ENCODE measurements at regions not wholly inside any gene's neighbourhood (a gene's known extent, or its start where the extent isn't known, plus 50 kb on each side); places are given as distances from the start of the nearest gene placed in this dataset.
"Not testable (repeated sequence)": the region's sequence is repeated elsewhere in the genome, so short reads cannot be mapped to it uniquely, and the experiment has no call there.

DNA sequence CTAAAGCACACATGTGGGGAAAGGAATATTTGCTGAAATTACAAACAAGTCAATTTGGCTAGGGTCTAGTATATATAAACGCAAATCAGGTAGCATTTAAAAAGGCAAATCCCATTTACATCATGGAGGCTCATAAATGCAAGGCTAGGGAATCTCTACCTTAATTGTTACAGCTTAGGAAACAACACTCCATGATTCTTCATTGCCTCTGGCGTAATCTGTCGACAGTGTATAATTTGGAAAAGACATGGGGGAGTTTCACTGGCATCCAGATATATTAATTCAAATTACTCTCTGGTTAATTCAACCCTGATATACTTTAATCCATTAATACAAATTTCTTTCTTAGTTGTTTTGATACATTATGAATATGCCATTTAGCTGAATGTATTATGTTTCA is 1630.2 kb upstream of the FLRT2 start:
- no peak for DNase-seq (ENCODE audit: low read depth)

DNA sequence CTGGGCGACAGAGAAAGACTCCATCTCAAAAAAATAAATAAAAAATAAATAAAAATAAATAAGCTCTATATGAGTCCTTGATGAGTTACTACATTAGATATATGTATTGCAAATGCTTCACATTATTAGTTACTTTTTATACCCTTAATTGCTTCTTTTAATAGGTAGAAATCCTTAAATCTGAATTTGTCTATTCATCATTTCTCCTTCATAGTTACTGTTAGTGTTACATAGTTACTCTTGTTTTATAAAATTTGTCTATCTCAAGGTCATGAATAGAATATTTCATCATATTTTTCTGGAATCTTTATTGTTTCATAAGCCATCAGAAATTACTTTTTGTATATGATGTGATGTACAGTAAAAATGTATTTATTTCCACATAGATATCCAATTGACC is 1624.8 kb upstream of the FLRT2 start:
- DNase-seq (ENCODE audit: low read depth), result no peak

DNA sequence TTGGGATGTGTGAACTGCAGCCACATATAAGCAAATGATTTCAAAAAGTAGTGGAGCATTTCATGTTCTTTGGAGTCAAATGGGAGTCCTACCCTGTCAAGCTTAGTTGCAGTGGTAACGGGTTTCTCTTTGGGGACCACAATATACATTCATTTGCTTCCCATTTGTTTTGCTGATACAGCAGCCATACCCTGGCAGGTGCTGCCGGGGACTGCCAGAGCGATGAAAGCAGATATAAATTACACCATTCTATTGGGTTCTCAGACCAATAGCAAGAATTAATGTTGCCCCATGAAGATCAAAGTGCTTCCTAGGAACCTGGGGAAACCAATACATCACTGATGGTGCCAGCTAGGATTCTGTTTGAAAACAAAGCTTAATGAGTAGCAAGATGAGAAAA is 1621.5 kb upstream of the FLRT2 start:
- no peak for DNase-seq (ENCODE audit: low read depth)

DNA sequence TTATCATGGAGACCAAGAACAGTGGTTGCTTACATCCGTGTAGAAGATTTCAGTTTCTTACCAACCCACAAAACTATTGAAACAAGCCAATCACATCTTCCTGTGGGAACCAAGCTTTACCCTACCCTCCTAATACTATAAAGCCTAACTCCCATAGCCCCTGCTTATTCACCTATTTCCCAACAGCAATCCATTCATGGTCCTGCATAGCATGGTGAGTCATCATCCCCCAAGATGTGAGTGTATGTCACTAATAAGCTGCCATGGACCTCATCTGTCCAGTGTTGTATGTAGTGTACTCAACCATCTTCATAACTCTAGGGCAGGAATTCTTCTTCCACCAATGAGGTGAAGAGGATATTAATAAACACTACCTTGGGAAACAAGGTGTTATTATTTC is 1620.4 kb upstream of the FLRT2 start:
- DNase-seq (ENCODE audit: low read depth), result no peak

DNA sequence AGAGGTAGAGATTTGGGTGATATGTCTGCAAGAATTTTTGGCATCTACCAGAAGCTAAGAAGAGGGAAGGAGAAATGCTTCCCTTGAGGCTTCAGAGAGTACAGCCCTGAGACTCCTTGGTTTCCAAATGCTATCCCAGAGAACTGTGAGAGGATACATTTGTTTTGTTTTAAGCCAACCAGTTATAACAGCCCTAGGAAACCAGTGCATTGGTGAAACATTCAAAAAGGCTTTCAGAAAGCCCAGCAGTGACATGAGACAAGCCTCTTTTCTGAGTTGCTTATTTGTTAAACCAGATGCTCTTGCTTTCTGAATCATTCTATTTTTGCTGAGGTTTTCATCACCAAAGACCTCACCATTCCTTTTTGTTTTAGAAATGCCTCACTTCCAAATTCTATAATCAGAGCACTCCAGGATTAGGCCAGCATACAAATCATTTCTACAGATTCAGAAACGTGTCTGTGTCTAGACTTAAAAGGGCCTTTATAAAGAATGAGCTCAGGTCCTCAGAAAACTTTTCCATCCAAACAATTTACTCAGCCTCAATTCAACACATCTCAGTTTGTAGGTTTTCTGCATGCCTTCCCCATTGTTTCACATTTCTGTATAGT is 1617.8 kb upstream of the FLRT2 start:
- no peak for DNase-seq (ENCODE audit: low read depth)

DNA sequence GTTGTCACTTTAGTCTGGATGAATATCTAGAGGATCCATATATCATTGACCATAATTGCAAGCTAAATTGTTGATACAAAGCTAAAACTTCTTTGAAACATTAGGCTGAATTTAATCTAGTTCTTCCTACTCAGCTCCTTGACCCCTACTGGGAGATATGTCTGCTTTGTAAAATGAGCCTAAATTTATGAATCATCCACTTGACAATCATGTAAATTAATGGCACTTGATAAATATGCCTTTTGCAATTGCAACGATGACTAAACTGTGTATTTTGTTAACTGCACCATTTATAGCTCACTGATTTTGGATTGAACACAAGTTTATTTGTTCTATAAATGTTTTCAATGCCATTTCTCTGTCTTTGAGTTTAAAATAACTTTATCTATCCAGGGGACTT is 1616.5 kb upstream of the FLRT2 start:
- no peak for DNase-seq (ENCODE audit: low read depth)

DNA sequence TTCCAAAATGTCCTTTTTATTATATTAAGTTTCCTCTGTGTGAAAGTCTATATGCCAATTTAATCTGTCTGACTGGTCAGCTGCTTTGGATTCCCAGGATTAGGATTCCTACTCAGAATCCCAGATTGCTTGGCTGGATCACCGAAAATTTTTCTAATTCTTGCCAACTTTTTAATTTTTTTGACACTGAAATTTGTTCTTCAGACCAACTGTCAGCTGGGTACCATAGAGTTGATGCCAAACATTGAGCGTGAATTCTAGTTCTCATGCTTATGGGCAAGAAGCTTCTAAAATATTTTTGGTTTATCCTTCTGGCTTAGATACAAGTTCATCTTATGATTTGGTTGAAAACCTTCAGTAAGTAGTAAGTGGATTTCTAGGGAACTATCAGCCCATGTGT is 1611.4 kb upstream of the FLRT2 start:
- no peak for DNase-seq (ENCODE audit: low read depth)

DNA sequence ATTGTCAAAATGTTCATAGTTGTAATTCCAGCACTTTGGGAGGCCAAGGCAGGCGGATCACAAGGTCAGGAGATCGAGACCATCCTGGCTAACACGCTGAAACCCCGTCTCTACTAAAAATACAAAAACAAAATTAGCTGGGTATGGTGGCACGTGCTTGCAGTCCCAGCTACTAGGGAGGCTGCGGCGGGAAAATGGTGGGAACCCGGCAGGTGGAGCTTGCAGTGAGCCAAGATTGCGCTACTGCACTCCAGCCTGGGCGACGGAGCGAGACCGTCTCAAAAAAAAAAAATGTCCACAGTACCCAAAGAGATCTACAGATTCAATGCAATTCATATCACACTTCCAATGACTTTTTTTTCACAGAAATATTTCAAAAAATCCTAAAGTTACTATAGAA is 1610.3 kb upstream of the FLRT2 start:
- DNase-seq (ENCODE audit: low read depth), result not testable (repeated sequence)

DNA sequence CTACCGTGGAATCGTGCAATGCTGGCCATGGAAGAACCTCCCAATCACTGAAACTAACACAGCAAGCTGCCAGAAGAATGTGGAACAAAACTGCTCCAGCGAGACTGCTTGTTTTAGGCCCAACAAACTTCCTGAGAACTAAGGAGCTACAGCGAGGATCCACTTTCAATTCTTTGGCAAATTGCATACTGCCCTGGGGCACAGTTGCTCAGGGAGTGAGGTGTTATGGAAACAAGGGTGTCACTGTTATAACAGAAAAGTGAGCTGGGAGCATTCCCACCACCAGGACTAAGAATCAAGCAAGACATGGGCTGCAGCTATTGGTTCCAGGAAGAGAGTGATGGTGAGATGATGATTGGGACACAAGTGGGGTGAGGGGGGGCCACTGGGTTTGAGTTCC is 1606.1 kb upstream of the FLRT2 start:
- DNase-seq (ENCODE audit: low read depth), result no peak

DNA sequence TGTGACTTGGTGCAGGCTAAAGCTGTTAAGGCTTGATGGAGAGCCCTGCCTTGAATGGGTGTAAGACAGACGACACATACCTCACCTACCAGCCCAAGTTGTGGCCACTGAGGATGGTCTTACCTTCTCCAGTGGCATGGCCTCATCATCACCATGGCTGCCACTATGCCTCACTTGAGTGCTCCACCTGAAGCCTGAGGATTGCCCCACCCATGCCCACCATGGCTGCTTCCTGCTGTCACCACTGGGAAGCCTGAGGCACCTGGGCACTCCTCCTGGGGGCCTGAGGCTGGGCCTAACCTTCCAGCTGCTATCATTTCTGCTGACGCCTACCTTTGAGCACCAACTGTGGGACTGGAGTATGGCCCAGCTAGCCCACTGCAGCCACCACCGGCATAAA is 1605.7 kb upstream of the FLRT2 start:
- no peak for DNase-seq (ENCODE audit: low read depth)

DNA sequence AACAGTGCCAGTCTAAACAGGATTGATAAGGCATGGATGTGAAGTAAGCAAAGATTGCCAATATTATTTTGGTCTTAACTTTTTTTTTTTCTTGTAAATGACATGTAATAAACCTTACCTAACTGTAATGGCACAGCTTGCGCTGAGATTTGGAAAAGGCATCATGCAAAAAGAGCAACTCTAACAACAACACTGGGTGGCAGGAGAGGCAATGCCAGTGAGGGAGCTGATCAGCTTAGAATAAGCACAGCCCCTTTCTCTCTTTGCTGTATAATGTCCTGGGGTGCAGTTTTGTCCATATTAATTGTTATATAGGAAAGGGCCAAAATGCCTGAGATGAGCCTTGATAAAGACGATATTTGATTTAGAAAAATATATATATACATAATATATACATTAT is 1589.7 kb upstream of the FLRT2 start:
- DNase-seq (ENCODE audit: low read depth), result no peak

DNA sequence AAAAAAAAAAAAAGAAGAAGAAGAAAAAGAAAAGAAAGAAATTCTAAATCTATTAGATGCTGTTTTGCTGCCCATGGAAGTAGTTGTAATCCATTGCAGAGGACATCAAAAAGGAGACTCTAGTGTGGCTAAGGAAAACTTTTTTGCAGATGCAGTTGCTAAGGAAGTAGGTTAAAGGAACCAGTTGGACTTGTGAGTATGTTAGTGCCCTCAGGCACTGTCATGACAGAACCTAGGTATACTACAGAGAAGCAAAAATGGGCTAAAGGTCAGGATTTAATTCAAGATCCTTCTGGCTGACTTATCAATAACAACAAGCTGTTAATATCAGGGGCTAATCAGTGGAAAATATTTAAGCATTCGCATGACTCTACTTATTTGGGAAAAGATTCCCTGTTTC is 1571.6 kb upstream of the FLRT2 start:
- no peak for DNase-seq (ENCODE audit: low read depth)

DNA sequence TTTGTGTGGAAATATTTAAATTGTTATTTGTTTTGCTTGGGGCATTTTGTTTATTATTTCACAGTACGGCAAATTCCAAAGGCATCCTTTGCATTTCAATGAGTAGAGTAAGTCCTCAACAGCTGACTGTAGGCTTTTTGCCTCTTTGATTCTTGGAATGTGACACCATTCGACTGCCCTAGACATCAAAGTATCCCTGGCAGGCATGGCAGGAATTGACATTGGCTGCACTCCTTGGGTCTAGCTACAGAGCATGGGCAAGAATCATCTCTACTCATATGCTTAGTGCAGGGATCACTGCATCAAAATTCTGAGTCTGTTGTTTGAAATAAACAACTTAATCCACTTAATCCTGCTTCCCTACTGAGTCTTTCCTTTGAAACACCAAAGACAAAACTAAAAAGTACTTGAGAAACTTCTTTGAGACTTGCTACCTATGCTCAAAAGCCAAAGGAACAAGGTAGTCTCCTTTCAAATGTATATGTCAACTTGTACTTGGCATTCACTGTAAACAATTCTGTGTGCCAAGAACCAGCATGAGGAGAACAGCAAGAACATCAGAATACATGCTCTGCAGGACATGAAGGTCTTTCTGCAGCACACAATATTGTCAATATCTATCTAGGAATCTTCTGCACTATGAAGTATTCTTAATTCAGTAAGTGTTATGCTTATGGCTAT is 1569.0 kb upstream of the FLRT2 start:
- no peak for DNase-seq (ENCODE audit: low read depth)

DNA sequence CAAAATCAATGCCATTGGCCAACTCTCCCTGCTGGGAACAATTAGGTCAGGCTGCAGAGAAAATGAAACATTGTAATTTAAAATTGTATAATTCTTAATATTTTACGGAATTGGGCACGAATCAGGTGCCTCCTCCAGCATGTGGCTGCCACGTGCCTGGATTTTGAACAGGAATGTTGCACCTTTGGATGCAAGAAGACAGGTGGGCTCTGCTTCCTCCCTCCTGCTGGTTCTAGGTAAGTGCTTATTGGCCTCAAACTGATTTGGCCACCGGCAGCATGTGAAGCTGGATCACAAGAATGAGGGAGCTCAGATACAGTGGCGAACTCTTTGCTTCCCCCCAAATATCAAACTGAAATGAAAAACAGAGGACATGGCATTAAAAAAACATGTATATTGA is 1559.9 kb upstream of the FLRT2 start:
- DNase-seq (ENCODE audit: low read depth), result no peak

DNA sequence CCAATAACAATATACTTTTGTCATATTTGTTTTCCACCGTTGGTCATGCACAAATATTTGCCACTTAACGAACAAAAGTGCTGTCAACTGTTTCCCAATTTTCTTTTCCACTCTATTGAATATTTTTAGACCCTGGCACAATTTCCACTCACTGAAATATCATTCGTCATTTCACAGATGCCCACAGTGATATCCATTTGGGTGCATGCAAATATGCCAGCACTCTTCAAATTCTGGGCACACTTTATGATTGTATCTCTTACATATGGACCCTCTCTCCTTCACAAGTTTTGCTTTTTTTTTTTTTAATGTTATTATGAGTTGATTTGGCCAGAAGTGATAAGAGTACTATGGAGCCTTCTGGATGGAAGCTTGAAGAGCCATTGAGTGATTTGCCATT is 1557.3 kb upstream of the FLRT2 start:
- DNase-seq (ENCODE audit: low read depth), result no peak

DNA sequence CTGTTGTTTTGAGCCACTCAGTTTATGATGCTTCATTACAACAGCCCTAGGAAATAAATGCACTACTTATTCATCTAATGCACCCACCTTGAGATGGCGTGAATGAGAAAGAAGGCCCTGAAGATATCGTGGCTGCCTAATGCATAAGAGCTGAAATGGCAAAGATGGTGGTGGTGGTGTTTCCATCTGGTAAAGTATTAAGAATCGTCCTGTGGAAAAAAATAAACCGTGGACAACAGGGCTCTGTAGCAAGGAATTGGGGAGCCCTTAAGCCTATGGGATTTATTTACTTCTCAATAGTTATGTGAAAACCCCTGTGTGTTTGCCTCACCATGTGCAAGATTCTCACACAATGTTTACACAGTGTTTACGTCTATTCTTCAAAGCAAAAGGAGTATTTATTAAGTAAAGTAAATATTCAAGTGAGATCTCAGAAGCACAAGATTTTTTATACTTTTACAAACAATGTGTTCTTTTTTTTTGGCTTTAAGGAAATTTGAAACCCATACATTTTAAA is 1555.2 kb upstream of the FLRT2 start:
- no peak for DNase-seq (ENCODE audit: low read depth)

DNA sequence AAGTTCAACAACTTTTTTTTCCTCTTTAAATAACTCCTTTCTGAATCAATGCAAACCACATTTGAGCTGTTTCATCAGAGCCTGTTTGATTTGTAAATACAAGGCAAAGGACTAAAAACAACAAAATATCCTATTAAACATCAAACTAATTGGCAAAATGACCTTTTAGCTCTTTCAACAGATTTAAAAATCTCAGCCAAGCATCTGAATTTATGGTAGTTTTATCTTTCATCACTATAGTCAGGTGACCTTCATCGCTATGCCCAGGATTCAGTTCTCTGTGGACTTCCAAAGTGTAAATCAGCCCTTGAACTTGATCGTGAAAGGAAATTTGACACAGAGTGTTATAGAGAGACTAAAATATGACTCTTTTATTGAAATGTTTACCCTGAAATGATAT is 1554.5 kb upstream of the FLRT2 start:
- no peak for DNase-seq (ENCODE audit: low read depth)

DNA sequence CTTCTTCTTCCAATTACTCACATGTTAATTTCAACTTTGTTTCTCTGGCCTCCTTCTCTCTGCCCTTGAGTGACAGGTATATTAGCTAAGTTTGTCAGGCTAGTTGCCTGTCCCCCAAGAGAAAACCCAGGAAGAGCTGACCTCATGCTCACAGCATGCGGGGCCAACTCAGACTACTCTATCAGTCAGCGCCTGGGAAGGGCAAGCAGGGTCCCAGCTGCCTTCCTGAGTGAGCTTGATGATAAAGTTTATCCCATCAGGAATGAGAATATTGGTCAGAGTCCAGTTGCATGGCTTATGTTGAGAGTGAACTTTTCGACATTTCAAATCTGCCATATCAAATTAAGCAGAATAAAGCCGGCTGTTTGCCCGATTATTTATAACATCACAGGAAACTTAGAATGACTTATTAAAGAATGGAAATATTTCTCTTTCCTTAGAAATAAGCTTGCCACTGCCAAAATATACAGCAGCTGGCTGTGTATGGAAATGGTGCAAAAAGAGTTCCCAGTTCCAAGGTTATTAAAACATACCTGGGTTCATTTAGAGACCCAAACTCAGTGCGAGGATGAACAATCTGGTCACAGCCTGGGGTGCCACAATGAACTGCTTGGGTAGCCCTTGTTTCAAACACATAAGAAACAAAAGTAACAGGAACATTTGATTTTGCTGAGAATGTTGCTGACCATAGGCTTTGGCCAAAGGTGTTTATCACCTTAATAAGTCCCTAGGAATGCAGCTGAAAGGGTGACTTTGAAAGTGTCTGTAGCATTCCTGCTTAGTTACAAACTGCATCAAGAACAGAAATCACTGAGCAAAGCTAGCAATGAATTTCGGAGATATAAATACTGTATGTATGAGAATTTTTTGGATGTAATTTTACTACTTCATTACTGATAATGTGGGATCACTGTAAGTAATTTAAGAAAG is 1553.8 kb upstream of the FLRT2 start:
- DNase-seq (ENCODE audit: low read depth), result no peak

DNA sequence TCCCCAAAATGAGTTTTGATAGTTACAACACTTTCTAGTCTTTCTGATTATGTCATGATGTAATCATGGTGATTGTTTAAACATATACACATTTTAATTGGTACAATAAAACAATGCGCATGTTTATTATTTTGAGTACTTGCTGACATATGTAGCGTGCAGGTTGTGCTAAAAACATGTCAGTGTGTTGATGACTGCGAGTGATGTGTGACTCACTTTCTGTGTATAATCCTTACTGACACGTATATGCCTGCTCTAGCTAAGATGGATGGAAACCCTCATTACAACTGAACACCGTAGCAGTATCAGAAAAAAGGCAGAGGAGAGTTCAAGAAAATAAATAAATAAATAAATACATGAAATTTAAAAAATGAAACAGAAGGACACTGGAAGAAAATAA is 1552.4 kb upstream of the FLRT2 start:
- DNase-seq (ENCODE audit: low read depth), result no peak

DNA sequence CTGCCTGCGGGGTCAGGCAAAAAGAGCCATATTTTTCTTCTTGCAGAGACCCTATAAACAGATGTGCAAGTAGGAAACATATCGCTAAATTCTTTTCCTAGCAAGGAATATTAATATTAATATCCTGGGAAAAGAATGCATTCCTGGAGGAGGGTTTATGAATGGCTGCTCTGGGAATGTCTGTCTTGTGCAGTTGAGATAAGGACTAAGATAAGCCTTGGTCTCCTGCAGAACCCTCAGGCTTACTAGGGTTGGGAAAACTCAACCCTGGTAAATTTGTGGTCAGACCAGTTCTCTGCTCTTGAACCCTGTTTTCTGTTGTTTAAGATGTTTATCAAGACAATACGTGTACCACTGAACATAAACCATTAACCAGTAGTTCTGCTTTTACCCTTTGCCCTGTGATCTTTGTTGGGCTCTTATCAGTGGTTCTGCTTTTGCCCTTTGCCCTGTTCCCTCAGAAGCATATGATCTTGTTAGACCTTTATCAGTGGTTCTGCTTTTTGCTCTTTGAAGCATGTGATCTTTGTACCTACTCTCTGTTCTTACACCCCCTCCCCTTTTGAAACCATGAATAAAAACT is 1548.2 kb upstream of the FLRT2 start:
- DNase-seq (ENCODE audit: low read depth), result not testable (repeated sequence)

DNA sequence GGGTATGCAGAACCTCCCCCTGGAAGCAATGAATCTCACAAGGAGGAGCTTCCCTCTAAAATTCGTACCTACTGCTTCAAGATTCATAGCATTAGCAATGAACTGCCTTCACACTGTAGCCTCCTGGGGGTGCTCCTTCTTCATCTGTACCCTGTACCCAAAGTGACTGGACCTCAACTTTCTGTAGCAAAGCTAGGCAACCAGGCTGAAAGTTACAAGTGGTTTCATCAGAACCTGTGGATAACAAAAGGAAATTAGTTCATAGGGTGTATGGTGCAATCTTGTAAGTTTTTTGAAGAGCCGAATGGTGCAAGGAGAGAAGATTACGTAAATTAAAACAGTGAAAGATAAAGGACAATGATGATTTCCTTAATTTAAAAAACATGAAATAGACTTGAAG is 1541.7 kb upstream of the FLRT2 start:
- no peak for DNase-seq (ENCODE audit: low read depth)

DNA sequence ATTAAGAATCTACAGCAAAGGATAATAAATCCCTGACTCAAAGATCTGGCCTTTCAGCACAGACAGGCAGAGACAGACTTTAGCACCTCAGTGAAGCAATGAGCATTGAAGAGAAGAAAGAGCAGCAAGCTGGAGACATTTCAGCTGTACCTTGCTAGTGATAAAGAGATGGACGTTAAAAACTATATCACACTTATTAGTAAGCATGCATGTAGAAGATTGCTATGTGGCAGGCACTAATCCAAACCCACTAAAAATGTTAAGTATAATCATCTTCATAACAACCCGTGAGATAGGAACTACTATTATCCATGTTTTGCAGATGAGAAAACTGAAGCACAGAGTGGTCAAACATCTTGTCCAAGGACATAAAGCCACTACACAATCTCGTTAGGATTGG is 1538.3 kb upstream of the FLRT2 start:
- DNase-seq (ENCODE audit: low read depth), result no peak

Measured in Daoy (cell line).